GM19239 (cell line): ENCODE measurements at regions not wholly inside any gene's neighbourhood (a gene's known extent, or its start where the extent isn't known, plus 50 kb on each side); places are given as distances from the start of the nearest gene placed in this dataset.

Source experiments
- DNase-seq: peaks from one replicate; pipeline ENCODE4 v3.0.0; 2011; ENCODE audit warnings: low spot score; ENCODE audit not compliant: insufficient read length
- FAIRE-seq: peaks from 2 replicates; lab custom pipeline; 2011; peaks lifted over from hg19 to GRCh38; lab: Jason Lieb, UNC

- FAIRE-seq (no peak), DNase-seq (no peak)
Measured at GRCh38 chr9:134214386-134214765, 50.0 kb upstream of the RNU6ATAC start.

GRCh38 chr9:134214766-134215419, 50.5 kb upstream of the RNU6ATAC start:
- no peak for FAIRE-seq

GRCh38 chr9:134215420-134215698, 51.0 kb upstream of the RNU6ATAC start:
- DNase-seq = no peak
- FAIRE-seq = no peak

More at GRCh38 chr9:134214766-134215419, 50.5 kb upstream of the RNU6ATAC start:
- no peak for DNase-seq

GRCh38 chr9:134215699-134216448, 51.5 kb upstream of the RNU6ATAC start:
- DNase-seq = no peak
- no peak for FAIRE-seq

- DNase-seq = no peak
- FAIRE-seq = no peak
Measured at GRCh38 chr9:134216449-134216951, 52.1 kb upstream of the RNU6ATAC start.

GRCh38 chr9:134216961-134217360, 52.6 kb upstream of the RNU6ATAC start:
- FAIRE-seq (no peak), DNase-seq (no peak)

- FAIRE-seq (no peak), DNase-seq (no peak)
Measured at GRCh38 chr9:134217431-134218210, 53.3 kb upstream of the RNU6ATAC start.

- FAIRE-seq (no peak), DNase-seq (no peak)
Measured at GRCh38 chr9:134218230-134218629, 53.9 kb upstream of the RNU6ATAC start.

GRCh38 chr9:134219646-134220060, 55.3 kb upstream of the RNU6ATAC start:
- FAIRE-seq (no peak), DNase-seq (no peak)

- no peak for FAIRE-seq
- no peak for DNase-seq
Measured at GRCh38 chr9:134220311-134220710, 55.9 kb upstream of the RNU6ATAC start.

GRCh38 chr9:134221273-134222017, 57.1 kb upstream of the RNU6ATAC start:
- FAIRE-seq (no peak), DNase-seq (no peak)

- DNase-seq = no peak
- no peak for FAIRE-seq
Measured at GRCh38 chr9:134222018-134222573, 57.7 kb upstream of the RNU6ATAC start.

- no peak for DNase-seq
- no peak for FAIRE-seq
Measured at GRCh38 chr9:134223091-134223490, 58.7 kb upstream of the RNU6ATAC start.

GRCh38 chr9:134223591-134224122, 59.3 kb upstream of the RNU6ATAC start:
- FAIRE-seq (no peak), DNase-seq (no peak)

- no peak for DNase-seq
- FAIRE-seq = no peak
Measured at GRCh38 chr9:134224127-134224526, 59.8 kb upstream of the RNU6ATAC start.

- no peak for DNase-seq
- no peak for FAIRE-seq
Measured at GRCh38 chr9:134224567-134225093, 60.3 kb upstream of the RNU6ATAC start.

GRCh38 chr9:134225186-134225585, 60.8 kb upstream of the RNU6ATAC start:
- no peak for FAIRE-seq
- DNase-seq = no peak

- DNase-seq (no peak), FAIRE-seq (no peak)
Measured at GRCh38 chr9:134225816-134226215, 61.5 kb upstream of the RNU6ATAC start.

GRCh38 chr9:134226221-134226930, 62.0 kb upstream of the RNU6ATAC start:
- FAIRE-seq = no peak
- no peak for DNase-seq
